C4-2B (cell line): ENCODE measurements at regions not wholly inside any gene's neighbourhood (a gene's known extent, or its start where the extent isn't known, plus 50 kb on each side); places are given as distances from the start of the nearest gene placed in this dataset.

Experiments
- CTCF ChIP-seq: fragments of 450-650 bp; conservative IDR thresholded peaks from 2 replicates; pipeline ENCODE4 v1.5.1; 2017; ENCODE audit warnings: mild to moderate bottlenecking
- ZFX ChIP-seq: fragments of 450-650 bp; IDR thresholded peaks from 2 replicates; pipeline ENCODE4 v1.6.1; 2017

- TF ChIP-seq CTCF: no peak
- no peak for TF ChIP-seq ZFX
Measured at GRCh38 chr21:41582298-41582840, 74.4 kb upstream of the TMPRSS2 start.
